ENCODE measurements at regions not wholly inside any gene's neighbourhood (a gene's known extent, or its start where the extent isn't known, plus 50 kb on each side); places are given as distances from the start of the nearest gene placed in this dataset.
"Not testable (repeated sequence)": the region's sequence is repeated elsewhere in the genome, so short reads cannot be mapped to it uniquely, and the experiment has no call there.

- no peak for DNase-seq
These were observed 146.5 kb downstream of the SPANXN1 start for GRCh38 chrX:145393702-145394235.

GRCh38 chrX:145394344-145394743, 147.0 kb downstream of the SPANXN1 start:
- DNase-seq = no peak

- DNase-seq = no peak
These were observed 149.3 kb downstream of the SPANXN1 start for GRCh38 chrX:145396612-145397011.

GRCh38 chrX:145405012-145405411, 157.7 kb downstream of the SPANXN1 start:
- DNase-seq = peak in 1 of 2 donors; percentile 3

GRCh38 chrX:145410622-145411021, 163.3 kb downstream of the SPANXN1 start:
- DNase-seq = no peak

- DNase-seq = not testable (repeated sequence)
These were observed 188.9 kb downstream of the SPANXN1 start for GRCh38 chrX:145436211-145436610.

GRCh38 chrX:145464650-145465049, 217.3 kb downstream of the SPANXN1 start:
- no peak for DNase-seq

- DNase-seq = no peak
These were observed 228.4 kb downstream of the SPANXN1 start for GRCh38 chrX:145475725-145476124.

- no peak for DNase-seq
These were observed 237.4 kb downstream of the SPANXN1 start for GRCh38 chrX:145484740-145485139.

GRCh38 chrX:145502670-145503069, 255.4 kb downstream of the SPANXN1 start:
- DNase-seq = no peak

- no peak for DNase-seq
These were observed 258.9 kb downstream of the SPANXN1 start for GRCh38 chrX:145506214-145506613.

GRCh38 chrX:145524931-145525330, 277.6 kb downstream of the SPANXN1 start:
- no peak for DNase-seq

GRCh38 chrX:145532176-145532780, 285.0 kb downstream of the SPANXN1 start:
- DNase-seq = no peak

GRCh38 chrX:145533534-145533933, 284.1 kb upstream of the SLITRK2 start:
- DNase-seq = no peak

GRCh38 chrX:145549496-145549895, 268.1 kb upstream of the SLITRK2 start:
- DNase-seq = no peak

- DNase-seq = no peak
These were observed 265.0 kb upstream of the SLITRK2 start for GRCh38 chrX:145552643-145553042.

- no peak for DNase-seq
These were observed 263.9 kb upstream of the SLITRK2 start for GRCh38 chrX:145553702-145554101.

- DNase-seq = no peak
These were observed 254.5 kb upstream of the SLITRK2 start for GRCh38 chrX:145563159-145563558.

GRCh38 chrX:145609951-145610511, 207.6 kb upstream of the SLITRK2 start:
- DNase-seq = no peak

- DNase-seq = no peak
These were observed 203.7 kb upstream of the SLITRK2 start for GRCh38 chrX:145613894-145614293.

GRCh38 chrX:145620666-145621065, 197.0 kb upstream of the SLITRK2 start:
- DNase-seq = no peak

GRCh38 chrX:145623453-145623852, 194.2 kb upstream of the SLITRK2 start:
- no peak for DNase-seq

- no peak for DNase-seq
These were observed 187.5 kb upstream of the SLITRK2 start for GRCh38 chrX:145630081-145630480.

- DNase-seq = no peak
These were observed 186.7 kb upstream of the SLITRK2 start for GRCh38 chrX:145630806-145631435.
